HG02870 (cell line): ENCODE measurements at regions not wholly inside any gene's neighbourhood (a gene's known extent, or its start where the extent isn't known, plus 50 kb on each side); places are given as distances from the start of the nearest gene placed in this dataset.

Source experiments
- ATAC-seq: cut with Tn5 transposase; IDR thresholded peaks from one replicate; pipeline ENCODE4 v1.9.1; 2021; ENCODE audit warnings: mild to moderate bottlenecking, moderate library complexity; ENCODE audit not compliant: unreplicated experiment

DNA sequence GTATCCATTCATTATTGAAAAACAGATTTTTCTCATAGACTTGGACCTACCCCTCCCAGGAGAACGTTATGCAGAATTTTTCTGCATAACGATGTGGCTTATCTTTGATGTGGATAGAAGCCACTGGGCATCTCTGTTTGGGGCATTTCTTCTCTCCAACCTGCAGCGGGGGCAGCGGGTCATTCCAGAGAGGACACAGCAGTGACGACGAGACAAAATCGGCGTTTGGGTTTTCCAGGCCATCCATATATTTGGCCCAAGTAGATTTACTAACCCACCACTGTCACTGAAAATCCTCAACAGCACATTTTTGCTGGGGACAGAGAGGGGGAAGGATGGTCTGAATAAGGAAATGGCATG lies 299.3 kb upstream of the PITRM1 start:
- ATAC-seq: no peak

DNA sequence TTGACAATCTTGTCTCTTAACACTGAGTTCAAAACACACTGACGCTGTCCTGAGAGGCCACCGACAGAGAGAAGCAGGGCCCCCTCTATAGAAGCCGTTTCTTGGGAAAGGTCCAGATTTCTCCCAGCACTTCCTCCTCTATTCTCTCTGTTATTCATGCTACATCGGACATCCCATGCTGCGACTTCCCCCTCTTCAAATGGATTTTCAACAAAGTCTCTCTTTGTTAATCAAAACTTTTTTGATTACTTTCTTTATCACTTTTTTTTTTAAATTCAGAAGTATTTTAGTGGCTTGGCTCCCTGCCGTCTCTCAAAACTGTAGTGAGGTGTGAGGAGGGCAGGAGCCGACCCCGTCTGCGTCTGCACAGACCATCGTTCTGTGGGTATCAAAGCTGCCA lies 298.9 kb upstream of the PITRM1 start:
- ATAC-seq: no peak

DNA sequence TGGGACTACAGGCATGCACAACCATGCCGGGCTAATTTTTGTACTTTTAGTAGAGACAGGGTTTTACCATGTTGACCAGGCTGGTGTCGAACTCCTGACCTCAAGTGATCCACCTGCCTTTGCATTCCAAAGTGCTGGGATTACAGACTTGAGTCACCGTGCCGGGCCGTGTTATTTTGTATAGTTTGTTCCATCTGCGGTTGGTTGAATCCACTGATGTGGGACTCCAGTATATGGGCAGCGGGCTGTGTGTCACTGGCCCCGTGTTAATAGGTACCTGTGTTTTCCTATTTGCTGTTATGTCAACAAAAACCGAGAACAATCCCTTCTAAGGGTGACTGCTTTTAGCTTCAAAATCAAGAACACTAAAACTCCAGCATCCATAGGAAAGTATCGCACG lies 297.6 kb upstream of the PITRM1 start:
- no peak for ATAC-seq

DNA sequence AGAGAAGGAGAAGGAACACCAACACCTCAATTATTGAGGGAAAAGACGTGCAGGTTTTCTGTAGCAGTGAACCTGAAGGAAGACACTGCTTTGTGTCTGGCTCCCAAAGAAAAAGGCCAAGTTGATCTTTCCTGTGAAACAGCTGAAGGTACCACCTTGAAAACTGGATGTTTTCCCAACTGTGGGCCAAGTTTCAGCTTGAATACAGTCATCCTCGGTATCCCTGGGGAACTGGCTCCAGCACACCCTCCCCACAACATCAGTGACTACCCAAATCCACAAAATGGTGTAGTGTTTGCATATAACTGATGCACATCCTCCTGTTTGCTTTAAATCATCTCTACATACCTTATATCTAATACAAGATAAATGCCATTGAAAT lies 297.0 kb upstream of the PITRM1 start:
- ATAC-seq: no peak

DNA sequence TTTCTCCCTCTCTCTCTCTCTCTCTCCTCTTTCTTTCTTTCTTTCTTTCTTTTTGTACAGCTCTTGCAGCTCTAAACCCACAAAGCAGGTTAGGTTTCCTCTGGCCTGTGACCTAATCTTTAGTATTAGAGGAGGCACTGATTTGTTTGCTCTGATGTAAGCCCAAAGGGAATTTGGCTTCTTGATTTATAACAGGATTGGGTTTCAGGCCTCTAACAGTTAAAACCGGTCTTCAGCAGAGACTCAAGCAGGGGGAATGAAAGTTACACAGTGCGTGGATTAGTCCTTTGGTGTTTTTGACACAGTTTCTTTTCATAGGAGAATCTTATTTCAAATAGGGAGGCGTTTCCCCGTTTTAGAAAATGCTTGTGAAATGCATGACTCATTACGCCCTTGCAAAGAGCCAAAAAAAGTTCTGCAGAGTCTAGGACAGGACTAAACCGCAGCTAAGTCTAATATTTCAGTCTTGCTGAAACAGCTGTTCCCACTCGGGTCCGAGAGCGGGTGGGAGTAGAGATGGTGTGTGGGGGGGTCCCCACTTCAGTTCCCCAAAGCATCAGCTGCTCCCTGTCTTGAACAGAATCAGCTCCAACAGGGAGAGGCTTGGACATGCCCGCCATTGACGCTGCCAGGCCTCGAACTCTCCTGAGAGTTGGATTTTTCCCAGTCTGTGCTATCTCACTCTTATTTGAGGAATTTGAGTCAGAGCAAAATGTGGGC lies 296.5 kb upstream of the PITRM1 start:
- peak; percentile 46 for ATAC-seq

DNA sequence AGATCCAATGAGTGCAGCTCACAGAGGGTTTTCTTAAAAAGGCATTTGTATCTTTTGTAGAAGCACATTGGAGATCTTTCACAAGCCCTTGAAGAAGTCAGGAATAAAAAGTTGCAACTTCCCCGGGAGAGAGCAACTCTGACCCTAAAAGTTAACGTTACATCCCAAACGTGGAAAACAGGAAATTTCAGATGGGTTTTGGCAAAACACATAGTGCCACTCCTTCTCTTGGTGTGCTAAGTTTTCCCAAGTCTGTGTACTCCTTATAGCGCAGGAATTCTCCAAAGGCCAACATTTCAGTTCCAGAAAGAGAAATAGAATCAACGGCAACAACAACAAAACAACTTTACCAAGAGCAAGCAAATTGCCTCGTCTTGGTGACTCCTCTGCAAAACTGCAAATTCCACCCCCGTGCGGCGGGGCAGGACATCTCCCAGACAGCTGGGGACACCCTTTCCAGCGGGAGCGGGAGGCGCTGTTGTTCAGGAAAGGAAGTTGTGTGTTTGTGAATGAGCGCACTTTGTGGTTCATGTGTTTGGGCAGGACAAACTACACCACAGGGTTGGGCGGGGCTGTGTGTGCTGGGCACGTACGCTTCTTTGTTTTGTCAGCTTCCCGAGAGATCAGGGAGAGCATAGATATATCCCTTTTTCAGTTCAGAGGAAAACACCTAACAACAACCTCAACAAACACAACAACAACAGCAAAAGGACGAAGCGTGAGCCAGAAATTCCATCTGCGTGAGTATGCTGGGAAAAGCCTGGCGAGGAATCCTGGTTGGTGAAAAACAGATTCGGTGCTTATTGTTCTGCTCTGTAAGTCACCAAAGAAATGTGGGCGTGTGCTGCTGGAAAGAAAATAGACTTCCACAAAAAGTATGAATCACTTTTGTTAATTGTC lies 294.7 kb upstream of the PITRM1 start:
- no peak for ATAC-seq

DNA sequence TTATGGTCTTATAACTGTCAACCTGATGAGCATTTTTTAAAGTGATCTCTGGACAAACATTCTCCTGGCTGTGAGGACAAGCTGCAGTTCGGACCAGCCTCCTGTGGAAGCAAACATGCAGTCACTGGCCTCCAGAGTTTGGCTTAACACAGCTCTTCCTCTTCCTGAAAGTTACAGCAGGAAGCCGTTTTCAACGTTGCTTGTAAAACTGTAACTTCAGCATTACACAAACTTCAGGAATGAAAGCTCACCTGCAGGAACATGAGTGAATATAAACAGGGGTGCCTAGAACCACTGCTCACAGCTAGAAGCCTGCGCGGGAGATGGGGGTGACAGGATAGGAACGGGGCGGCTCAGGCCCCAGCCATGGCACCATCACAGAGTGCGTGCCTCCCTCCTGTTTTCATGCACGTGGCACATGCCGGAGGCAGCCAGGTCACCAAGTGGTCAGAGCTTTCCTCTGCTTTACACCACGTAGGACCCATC lies 292.9 kb upstream of the PITRM1 start:
- no peak for ATAC-seq

DNA sequence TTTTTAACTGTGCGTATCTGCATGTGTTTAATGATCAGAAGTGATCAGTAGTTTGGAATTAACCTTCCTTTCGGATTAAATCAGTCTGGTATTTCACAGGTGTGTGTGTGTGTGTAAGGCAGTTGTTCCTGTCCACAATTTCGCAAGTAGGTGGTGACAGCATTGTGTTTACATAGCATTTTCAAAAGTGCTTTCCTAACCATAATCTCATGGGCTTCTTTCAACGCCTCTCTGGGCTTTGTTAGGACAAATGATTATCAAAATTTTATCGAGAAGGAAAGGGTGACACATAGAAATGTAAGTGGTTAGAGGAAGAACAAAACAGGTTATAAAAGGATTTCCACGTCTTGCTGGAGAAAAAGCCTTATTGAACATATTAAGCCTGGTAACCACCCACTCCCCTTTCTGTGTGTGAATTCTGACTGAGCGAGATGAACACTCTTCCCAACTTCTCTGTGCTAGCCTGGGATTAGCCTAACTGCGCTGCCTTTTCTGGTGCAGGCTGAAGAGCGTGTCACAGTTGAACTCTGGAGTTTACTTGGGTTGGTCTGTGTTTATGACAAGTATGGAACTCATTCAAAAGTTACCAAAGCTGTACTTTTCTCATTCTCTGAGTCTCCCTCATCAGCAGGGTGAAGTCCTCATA lies 292.3 kb upstream of the PITRM1 start:
- ATAC-seq: no peak

DNA sequence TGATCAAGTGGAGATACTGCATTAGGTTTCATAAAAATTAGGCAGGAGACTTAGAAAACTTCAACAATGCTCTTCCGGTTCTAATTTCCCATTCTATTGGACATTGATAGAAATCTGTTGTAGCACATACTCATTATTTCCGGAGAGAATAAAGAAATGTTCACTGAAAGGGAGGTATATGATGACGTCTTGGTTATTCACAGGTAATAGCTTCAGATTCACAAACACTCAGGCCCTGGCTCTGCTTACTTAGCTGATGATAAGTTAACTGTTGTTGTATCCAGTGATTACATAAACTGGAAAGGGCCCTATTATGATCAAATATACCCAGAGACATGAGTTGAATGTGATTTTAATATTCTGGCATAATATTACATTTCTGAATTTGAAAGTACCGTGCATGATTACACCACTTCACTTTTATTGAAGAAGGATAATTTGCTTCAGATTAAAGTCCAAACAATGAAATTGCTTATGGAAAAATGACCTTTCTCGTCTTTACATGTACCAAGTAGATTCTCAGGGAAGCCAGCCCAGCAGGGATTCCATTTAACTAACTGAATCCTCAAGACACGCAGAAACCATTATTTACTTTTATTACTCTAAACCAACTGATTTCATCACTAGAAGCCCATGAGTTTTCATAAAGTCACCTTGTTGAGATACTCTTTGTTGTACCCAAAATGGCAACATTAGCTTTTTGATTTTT lies 288.0 kb upstream of the PITRM1 start:
- ATAC-seq: no peak

DNA sequence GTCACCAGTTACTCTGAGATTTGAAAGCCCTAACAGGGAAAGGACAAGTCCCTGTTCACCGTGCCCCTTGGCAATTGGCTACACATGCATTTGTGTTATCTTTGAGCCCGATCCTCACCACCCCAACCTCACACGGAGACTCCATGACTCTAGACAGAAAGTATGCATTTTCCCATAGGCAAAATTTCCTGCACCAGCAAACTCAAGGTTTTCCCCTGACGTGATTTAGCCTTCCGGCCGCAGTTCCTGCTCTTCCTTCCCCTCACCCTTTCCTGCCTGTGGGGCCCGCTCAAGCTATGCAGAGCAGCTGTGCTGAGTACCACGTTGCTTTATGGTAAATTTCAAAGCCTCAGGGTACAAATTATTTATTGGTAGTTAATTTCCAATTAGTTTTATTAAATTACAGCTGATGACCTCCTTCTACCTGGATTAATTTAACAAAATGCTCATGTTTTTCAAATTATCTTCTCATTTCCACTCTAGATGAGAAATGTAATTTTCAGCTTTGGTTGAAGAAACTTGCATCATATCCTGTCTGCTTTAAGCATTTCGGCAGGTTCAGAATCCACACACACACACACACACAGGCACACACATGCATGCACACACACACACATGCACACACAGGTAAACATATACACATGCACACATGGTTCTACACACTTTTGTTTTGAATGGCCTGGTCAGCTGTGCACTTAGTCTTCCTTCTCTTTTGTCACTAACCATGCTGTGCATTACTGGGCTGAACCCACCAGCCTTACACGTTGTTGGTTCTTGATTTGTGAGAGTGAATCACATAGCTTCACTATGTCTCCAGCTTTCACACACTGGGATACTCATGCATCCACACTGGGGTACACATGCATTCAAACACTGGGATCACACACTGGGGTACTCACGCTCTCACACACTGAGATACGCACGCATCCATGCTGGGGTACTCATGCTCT lies 283.1 kb upstream of the PITRM1 start:
- no peak for ATAC-seq

DNA sequence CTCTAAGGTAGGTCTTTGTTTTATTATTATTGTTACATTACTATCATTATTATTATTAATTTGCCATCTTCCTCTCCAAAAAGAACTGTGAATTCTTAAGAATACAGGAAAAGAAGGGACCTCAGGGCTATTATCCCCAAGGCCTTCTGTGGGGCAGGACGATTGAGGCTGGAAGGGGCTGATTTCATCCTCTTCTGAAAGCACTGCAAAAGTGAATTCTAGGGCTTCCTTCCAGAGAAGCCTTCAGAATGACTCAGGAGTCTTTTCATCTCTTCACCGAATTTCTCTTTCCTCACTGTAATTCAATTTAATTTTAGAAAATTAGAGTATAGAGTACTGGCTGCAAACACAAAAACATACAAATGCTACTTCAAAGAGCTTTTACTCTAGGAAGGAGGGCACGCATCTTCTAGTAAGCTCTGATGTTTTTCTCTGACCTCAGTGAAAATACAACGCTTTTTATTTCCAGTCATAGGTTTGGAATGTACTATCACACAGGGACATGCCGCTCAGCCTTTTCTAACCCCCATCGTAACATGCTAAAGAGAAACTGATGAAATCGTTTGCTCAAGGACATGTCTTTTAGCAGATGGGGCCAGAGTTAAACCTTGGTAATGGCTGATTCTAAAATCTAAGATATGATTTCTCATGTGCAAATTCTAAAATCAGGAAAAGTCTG lies 280.2 kb upstream of the PITRM1 start:
- no peak for ATAC-seq

DNA sequence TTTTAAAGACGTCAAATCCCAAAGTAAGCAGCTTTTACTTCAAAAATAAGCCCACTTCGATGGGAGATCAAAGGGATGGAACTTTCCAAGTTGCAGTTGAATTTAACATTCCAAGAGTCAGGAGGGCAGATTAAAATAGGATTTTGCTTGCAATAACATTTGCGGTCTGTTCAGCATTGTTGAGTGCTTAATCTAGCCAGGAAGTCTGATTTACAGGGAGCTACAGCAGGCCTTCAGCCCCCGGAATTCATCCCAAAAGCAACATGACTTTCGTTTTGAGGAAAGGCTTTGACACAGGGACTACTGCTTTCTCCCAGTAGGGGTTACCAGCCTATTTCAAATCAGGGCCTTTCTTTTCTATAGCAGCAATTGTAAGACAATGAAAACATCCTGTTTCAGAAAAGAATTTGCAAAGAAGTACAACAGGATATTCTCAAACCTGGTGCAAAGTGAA lies 279.6 kb upstream of the PITRM1 start:
- no peak for ATAC-seq

DNA sequence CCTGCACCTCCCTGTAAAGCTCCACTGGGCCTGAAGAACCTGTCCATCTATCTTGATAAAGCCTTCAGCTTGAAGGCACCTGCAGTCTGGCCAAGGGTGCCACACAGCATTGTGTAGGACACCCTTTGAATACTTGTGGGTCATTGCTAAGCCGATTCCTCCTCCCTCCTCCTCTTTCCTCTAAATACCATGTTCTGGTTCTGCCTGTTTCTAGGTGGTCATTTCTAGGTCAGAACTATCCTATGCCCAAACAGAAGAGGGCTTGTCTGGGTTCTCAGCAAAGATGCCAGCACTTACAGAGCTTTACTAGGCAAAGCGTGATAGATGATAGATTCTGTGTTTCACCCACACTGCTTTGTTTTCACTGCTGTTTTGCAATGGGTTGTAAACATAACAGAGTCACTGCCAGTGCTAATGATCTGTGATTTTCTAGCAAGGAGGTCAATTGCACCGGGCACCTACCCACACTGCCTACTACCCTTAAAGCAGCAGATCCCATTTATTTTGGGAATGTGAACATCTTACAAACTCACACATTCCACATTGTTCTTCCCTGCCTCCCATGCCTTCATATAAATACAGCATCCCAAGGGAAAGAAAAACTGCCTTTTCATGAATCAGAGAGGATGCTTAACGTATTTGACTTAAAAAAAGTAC lies 279.1 kb upstream of the PITRM1 start:
- ATAC-seq: peak; percentile 11

DNA sequence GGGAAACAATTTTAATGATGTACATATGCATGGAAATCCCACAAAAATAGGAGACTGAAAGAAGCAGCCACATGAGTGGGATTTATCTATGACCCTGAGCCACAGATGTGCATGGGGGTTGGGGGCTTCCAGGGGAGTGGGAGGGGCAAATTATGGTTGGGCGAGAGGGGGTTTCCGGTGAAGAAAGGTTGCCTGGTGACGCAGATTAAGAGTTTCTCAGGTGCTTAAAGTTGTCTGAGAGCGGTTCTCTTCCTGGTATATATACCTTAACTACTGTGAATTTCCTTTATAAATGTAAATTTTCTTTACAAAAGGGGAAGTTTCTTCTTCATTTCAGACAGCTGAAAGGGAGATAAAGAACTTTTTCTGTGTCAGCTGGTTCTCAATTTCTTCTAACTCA lies 273.6 kb upstream of the PITRM1 start:
- no peak for ATAC-seq

DNA sequence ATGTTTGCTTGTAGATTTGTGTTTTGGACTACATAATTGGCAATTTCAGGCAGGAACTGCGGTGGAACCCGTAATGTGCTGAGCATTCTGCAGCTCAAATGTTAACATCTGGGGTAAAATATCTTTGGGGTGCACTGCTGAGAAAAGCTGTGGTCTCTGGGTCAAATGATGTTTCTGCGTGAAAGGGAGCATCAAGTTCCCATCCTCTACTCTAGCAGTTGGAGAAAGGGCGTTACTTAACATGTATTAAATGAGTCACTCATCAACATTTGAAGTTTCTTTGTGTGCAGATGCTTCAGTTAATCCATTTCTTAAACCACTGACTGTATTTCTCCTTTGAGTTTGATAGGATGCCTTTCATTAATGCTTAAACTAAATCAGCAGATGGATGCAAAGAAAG lies 273.1 kb upstream of the PITRM1 start:
- no peak for ATAC-seq

DNA sequence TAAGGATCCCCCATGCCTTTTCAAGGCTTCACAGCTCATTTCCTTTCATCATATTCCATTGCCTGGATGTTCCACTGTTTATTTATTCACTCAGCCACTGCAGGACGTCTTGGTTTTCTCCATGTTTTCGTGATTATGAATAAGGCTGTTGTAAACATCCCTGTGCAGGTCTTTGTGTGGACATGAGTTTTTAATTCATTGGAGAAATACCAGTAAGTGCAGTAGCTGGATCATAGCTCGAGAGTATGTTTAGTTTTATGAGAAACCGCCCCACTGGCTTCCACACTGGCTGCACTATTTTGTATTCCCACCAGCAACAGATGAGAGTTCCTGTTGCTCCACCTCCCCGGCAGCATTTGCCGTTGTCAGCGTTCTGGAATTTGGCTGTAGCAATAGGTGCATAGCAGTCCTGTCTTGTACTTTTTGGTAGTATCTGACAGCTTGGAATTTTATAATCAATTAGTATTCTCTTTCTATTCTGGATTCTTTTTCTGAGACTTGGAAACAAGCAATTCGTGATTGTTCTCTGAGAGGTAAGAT lies 269.9 kb upstream of the PITRM1 start:
- ATAC-seq: no peak

DNA sequence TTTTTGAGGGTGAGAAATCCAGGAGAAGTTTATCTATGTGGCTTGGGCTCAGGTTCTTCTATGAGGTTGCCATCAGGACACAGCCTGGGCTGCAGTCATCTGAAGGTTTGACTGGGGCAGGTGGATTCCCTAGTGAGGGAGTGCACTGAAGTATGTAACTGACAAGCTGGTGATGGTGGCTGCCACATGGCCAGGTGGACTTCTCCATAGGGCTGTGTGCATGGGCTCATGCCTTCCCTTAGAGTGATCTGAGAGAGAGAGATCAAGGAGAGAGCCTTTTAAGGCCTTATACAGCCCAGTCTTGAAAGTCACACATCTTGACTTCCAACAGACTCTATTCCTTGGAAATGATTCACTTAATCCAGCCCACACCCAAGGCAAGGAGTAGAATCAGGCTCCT lies 266.6 kb upstream of the PITRM1 start:
- no peak for ATAC-seq

DNA sequence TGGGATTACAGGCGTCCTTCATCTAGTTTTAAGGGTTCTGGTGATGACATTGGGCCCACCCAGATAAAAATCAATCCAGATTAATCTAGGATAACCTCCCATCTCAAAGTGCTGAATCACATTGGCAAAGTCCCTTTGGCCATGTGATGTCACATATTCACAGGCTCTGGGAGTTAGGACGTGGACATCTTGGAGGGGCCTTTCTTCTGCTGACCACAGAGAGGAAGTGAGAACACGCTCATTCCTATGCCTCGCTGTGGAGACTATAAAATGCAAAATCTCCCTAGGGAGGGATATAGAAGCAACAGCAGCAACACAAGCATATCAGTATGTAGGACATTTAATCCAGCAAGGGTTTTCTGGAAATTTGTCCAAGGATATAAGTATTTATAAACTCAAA lies 266.0 kb upstream of the PITRM1 start:
- ATAC-seq: no peak

DNA sequence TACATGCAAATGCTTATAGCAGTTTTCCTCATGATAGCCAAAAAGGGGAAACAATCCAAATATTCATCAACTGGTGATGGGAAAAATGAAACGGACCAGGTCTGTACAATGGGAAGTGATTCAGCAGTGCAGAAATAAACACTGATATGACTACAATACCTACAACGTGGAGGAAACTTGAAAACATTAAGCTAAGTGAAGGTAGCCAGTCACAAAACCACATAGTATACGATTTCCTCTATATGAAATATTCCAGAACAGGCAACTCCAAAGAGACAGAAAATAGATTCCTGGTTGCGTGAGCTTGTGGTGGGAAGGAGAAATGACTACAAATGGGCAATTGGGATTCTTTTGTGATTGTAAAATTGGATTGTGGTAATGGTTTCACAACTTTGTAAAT lies 263.1 kb upstream of the PITRM1 start:
- ATAC-seq: no peak
